Neural crest cell (in vitro differentiated cells): ENCODE measurements at regions not wholly inside any gene's neighbourhood (a gene's known extent, or its start where the extent isn't known, plus 50 kb on each side); places are given as distances from the start of the nearest gene placed in this dataset.

Experiments
- DNase-seq: peaks from one replicate; pipeline ENCODE4 v3.0.0; 2021; ENCODE audit warnings: low read depth, mixed read lengths, low spot score
- H3K27ac Mint-ChIP-seq: one replicate; pipeline ENCODE4 v1.8.0; 2021; ENCODE audit warnings: mild to moderate bottlenecking, mixed read lengths; ENCODE audit not compliant: unreplicated experiment
- H3K27me3 Mint-ChIP-seq: 2 replicates; pipeline ENCODE4 v1.8.0; 2021; ENCODE audit warnings: low read depth, mild to moderate bottlenecking, mixed read lengths
- H3K36me3 Mint-ChIP-seq: 2 replicates; pipeline ENCODE4 v1.8.0; 2021; ENCODE audit warnings: low read depth, mild to moderate bottlenecking, mixed read lengths
- H3K4me1 Mint-ChIP-seq: 2 replicates; pipeline ENCODE4 v1.8.0; 2021; ENCODE audit warnings: mixed read lengths
- H3K4me3 Mint-ChIP-seq: one replicate; pipeline ENCODE4 v1.8.0; 2021; ENCODE audit warnings: mild to moderate bottlenecking, mixed read lengths
- H3K9me3 Mint-ChIP-seq: 2 replicates; pipeline ENCODE4 v1.8.0; 2021; ENCODE audit warnings: mixed read lengths
- CTCF ChIP-seq: fragments of 200-600 bp; sonication (generic); conservative IDR thresholded peaks from 2 replicates; pipeline ENCODE4 v1.5.0; 2021; ENCODE audit warnings: antibody characterized with exemption, mild to moderate bottlenecking

DNA sequence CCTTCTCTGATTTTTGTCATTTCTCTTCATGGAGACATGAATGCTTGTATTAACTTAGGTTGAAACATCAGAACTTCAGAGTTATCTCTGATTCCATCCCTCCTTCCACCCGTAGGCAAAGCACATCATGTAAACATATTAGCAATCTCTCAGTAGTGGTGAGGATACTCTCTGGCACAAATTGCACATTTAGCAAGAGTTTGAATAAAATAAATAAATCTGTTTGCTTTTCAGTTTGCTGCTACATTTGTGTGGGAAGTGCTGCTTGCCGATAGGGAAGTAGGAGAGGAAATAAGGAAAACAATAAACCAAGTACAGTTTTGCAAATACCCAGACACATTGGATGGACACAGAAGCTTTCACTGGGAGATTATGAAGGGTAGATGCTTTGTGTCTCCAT is 359.0 kb downstream of the BCKDHB start:
- H3K36me3 Mint-ChIP-seq: peaks cover 3% of the 10 kb centered on the region
- no peaks in the 10 kb centered on the region for H3K4me1 Mint-ChIP-seq
- H3K4me3 Mint-ChIP-seq: no peak overlapping the region
- H3K27me3 Mint-ChIP-seq: no peaks in the 10 kb centered on the region
- TF ChIP-seq CTCF: no peak
- no peaks in the 10 kb centered on the region for H3K9me3 Mint-ChIP-seq
- H3K27ac Mint-ChIP-seq: no peak overlapping the region
- no peak for DNase-seq

GRCh38 chr6:80464901-80465300 is 358.4 kb downstream of the BCKDHB start:
- no peak for DNase-seq
- Mint-ChIP-seq H3K4me1 (no peaks in the 10 kb centered on the region), H3K9me3 (no peaks in the 10 kb centered on the region)

GRCh38 chr6:80463197-80463596 is 356.7 kb downstream of the BCKDHB start:
- no peaks in the 10 kb centered on the region for H3K4me1 Mint-ChIP-seq
- no peak for TF ChIP-seq CTCF
- H3K4me3 Mint-ChIP-seq: no peak overlapping the region
- H3K27me3 Mint-ChIP-seq: no peaks in the 10 kb centered on the region
- peaks cover 3% of the 10 kb centered on the region for H3K36me3 Mint-ChIP-seq
- no peak for DNase-seq
- no peak overlapping the region for H3K27ac Mint-ChIP-seq
- no peaks in the 10 kb centered on the region for H3K9me3 Mint-ChIP-seq

More at GRCh38 chr6:80464901-80465300, 358.4 kb downstream of the BCKDHB start:
- Mint-ChIP-seq H3K27ac (no peak overlapping the region), H3K27me3 (no peaks in the 10 kb centered on the region), H3K36me3 (peaks cover 3% of the 10 kb centered on the region), H3K4me3 (no peak overlapping the region)
- TF ChIP-seq CTCF: no peak

DNA sequence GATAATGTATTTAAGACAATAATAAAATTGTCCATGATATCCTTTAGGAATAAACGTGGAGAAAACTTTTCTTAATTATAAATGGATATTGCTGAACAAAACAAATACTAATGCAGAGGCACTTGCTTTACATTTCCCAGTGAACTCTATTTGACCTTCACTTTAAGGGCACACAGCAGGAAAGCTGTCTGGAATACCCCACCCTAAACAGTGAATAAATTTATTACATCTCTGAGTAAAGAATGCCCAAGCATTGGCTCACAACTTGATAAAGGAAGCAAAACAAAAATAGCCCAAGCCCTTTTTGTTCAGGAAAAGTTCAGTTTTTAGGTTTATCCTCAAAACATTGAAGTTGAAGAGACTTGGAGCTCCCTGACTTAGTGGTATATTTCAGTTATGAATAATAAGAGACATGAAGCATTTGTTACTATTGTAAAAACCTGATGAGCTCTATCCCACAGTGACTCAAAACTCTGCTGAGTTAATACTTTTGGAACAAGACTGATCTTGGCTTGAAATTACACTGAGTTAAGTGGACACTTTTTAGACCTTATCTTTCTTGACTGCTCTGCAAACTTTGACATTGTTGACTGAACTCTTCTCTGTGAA is 353.9 kb downstream of the BCKDHB start:
- Mint-ChIP-seq H3K36me3 (no peaks in the 10 kb centered on the region), H3K9me3 (no peaks in the 10 kb centered on the region), H3K4me1 (no peaks in the 10 kb centered on the region), H3K27me3 (no peaks in the 10 kb centered on the region), H3K4me3 (no peak overlapping the region), H3K27ac (no peak overlapping the region)
- no peak for DNase-seq
- no peak for TF ChIP-seq CTCF

GRCh38 chr6:80457439-80457933 is 351.0 kb downstream of the BCKDHB start:
- no peak for TF ChIP-seq CTCF
- Mint-ChIP-seq H3K9me3 (no peaks in the 10 kb centered on the region), H3K27ac (no peak overlapping the region), H3K27me3 (no peaks in the 10 kb centered on the region), H3K4me3 (no peak overlapping the region), H3K4me1 (no peaks in the 10 kb centered on the region), H3K36me3 (no peaks in the 10 kb centered on the region)
- DNase-seq: no peak
